Right forelimb (tissue), 1 donor: ENCODE measurements at regions not wholly inside any gene's neighbourhood (a gene's known extent, or its start where the extent isn't known, plus 50 kb on each side); places are given as distances from the start of the nearest gene placed in this dataset.

Experiments used
- DNase-seq: peaks from one replicate; pipeline ENCODE4 v3.0.0-alpha.2; 2018

DNA sequence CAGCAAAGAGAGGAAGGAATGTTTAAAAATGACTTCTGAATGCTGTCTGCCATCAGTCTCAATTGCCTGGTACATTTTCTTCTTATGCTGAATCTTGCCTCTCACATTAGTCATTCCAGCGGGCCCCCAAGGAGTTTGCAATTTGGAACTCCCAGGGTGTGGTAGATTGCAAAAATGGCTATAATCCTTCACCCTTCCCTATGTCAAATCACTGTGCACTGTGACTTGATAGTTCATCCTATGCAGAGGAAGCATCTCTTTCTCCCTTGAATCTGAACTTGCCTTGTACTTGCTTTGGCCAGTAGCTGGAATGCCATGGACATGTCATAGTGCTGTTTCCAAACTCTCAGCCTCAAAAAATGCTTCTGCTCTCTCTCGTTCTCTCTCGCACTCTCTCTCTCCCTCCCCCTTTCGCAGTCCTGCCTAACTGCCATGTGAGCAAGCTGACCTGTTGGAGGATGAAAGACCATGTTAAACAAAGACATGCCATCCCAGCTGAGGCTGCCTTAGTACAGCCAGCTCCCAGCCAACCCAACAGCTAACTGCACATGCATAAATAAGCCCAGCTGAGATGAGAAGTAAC, 284.0 kb upstream of the TLE4 start:
- DNase-seq: no peak

DNA sequence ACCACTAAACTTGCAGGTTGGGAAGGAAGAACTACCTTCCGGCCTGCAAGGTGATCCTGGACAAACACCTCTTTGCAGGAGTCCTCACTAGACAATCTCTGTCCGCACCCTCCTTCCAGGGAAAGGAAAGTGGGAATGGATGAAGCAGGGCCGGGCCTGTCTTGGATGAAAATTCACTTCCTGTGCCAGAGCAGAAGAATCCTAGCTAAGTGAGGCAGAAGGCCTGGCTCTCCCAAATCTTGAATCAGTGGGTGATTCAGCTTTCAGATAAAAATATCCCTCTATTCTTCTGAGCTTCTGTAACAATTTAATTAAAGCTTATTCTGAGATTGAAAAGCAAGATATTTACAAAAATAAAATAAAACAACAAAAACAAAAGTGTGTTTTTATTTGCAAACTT, 281.9 kb upstream of the TLE4 start:
- DNase-seq: no peak

DNA sequence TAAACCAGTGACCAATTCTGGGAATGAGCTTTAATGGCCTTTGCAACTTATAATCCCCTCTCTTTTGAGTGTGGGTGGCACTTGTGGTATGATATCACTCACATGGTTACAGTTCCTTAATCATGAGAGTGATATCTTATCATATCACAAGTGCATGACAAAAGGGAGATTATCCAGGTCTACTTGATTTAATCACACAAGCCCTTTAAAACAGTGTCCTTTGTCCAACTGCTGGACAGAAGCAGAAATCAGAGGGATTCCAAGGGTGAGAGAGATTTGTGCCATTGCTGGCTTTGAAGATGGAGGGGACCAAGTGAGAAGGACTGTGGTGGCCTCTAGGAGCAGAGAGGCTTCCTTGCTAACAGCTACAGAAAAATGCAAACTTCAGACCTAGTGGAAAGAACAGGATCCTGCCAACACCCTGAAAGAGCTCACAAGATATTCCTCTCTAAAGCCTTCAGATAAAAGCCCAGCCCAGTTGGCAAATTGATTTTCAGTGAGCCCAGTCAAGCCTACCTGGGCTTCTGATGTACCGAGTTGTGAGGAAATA, 279.0 kb upstream of the TLE4 start:
- DNase-seq: no peak

DNA sequence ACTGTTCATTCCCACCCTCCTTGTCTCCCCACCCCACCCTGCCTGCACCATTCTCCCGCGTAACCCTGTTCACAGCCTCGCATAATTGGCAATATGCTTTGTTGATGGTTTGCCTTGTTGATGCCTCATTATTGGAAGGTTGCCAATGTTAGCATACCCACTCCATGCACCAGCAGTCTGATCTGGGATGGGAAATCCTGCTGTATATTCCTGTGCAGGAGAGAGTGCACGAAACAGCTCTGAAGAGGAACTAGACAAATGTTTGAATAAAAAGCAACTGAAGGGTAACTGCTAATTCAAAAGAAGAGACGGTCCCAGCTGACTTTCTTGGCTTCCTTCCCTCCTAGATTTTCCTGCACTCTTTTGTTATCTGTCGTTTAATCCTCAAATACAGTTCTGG, 271.7 kb upstream of the TLE4 start:
- no peak for DNase-seq

DNA sequence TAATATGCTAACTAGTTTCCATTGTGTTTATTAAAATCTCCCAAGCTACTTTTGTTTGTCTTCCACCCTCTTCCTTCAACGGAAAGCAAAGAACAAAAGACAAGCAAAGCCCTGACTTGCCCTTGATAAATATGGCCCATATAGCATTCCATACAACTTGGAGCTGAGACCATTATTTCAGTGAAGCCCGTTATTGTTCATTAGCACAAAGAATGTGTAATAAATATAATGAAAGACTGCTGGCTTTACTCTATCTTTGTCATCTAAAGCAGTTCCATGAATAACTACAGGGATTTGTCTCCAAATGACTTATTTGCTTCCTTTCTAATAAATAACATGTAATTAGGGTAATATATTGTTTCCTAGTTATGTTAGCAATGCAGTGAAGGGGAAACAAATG, 270.7 kb upstream of the TLE4 start:
- DNase-seq: no peak

DNA sequence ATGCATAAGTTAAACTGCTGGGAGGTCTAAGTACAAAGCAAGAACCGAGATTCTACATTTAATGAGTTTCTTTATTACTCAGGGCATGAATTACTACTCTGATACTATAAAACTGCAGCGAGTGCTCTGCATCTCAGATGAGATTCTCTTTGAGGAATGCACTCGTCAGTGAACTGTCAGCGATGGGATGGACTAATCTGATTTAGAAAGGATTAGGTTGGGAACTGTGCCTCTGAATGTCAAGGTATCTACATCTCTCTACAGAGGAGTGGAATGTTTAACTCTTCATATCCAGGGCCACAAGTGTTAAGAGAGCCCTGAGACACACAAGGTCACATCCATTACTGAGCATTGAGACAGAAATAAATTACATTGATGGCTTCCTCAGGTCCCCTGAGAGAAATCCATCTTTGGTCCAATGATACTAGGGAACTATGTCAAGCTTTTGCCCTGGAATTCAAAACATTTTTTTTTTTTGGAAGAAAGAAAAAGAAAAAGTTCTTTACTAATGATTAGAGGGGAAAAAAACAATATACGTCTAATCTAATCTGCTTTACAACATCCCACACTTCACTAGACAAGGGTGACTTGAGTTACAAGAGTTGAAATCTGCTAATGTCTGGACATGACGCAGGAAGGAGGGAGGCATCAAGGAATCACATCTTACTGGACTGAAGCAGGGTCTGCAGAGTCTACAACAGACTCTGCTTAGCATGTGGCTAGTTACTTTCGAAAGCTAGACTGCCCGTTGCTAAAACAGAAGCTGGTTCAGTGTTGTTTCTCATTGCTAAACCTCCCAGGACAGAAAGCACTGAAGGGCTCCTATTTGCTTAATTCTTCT, 270.0 kb upstream of the TLE4 start:
- no peak for DNase-seq

DNA sequence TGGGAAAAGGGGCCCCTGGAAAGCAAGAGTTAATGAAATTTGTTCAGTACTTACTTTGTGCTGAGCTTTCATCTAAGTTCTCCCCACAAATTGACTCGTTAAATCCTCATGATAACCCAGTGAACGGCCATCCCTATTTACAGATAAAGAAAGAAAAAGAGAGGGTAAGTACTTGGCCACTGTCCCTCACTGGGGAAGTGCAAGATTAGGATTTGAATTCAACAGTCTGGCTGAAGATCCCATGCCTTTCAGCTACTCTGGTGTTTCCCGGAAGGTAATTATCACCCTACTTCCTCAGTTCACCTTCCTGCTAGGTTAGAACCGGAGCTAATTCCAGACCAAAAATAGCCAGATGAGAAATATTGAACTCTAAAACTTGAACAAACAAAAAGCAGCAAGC, 269.2 kb upstream of the TLE4 start:
- DNase-seq: no peak

DNA sequence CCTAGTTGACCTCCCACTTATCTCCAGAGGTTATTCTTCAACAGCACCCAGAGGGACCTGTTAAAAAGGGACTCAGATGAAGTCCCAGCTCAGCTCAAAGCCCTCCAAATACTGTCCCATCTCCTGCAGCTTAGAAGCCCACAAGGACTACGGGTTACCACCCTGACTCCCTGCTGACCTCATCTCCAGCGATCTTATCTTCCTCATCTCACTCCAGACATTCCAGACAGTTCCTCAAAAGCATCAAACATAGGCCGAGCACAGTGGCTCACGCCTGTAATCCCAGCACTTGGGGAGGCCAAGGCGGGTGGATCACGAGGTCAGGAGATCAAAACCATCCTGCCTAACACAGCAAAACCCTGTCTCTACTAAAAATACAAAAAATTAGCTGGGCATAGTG, 263.8 kb upstream of the TLE4 start:
- DNase-seq: no peak

DNA sequence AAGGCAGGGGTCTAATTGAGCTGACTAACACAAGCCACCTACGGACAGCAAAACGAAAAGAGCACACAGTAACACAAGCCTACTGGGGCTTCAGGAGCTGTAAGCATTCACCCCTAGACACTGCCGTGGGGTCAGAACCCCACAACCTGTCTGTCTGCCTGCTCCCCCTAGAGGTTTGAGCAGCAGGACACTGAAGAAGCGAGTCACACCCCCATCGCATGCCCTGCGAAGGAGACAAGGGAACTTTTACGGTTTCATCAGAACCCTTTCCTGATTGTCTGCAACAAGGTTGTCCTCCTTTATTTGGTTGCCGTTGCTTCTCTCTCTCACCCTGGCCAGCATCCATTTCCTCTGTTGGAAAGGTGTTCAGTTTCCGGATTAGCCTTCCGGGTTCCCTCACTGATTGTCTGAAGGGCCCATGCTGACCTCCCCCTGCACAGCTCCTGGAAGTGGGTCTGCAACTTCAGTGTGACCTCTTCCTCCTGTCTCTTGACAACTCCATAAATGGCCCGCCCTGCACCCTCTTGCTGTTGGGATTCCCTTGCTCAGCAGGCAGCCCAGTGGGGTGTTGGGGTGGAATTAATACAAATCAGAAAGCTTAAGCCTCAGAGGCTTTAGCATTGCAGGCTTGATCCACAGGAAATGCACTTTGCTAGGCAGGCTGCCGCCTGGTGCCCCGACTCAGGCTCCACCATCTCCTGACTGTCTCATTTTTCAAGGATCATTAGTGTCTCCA, 258.9 kb upstream of the TLE4 start:
- no peak for DNase-seq

DNA sequence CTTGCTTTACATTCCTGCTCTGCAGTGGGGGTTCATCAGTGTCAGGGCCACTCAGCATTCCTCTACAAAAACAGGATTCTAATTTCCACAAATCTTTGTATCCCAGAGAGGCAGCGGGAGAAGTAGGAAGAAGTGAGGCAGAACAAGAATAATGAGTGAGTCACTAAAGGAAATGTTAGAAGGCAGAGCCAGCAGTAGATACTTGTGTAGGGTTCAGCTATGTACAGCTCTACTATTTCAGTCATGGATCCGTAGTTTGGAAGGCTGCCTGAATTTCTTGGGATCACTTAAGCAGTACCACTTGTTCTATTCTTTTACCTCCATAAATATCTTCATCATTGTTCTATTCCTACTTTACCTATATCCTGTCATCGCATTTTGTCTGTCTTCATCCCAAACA, 246.3 kb upstream of the TLE4 start:
- no peak for DNase-seq

DNA sequence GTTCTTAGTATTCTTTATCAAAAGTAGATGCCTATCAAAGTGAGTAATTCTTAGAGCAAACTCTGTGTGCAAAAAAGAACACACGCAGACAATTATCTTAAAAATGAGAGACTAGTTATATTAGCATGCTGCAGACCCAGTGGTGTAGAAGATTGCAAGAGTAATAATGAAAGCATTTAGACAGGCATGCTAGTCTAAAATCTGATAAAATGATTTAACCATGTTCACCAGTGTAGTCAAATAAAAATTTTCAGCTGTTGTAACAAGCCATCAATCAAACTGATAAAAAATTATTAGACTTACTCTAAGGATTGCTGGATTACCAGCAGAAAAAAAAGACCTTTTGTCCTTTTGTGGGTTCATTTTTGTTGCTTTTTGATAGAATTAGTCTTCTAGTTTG, 241.9 kb upstream of the TLE4 start:
- DNase-seq: no peak

DNA sequence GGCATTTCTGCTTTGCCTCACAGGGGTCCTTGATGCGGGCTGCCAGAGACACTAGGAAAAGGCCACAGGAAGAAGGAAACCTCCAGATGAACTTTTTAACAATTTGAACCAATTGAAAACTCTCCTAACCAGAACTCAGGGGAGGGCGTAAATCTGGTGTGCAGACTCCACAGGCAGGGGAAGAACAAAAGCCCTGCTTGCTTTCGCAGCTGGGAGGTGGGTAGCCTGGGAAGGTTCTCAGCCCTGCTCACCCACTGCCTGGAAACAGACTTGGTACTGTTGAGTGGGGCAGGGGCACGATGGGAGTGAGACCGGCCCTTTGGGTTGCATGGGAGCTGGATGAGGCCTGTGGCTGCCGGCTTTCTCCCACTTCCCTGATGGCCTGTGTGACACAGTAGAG, 237.8 kb upstream of the TLE4 start:
- DNase-seq: no peak

DNA sequence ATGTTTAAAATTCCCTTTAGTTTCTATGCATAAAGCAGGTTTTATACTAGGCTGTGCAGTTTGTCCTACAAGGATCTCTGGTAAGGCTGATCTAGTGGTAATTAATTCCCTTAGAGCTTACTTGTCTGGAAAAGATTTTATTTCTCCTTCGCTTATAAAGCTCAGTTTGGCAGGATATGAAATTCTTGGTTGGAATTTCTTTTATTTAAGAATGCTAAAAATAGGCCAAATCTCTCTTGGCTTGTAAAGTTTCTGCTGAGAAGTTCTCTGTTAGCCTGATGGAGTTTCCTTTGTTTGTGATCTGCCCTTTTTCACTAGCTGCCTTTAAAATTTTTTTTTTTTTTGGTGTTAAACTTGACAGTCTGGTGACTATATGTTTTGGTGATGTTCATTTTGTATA, 237.1 kb upstream of the TLE4 start:
- no peak for DNase-seq

DNA sequence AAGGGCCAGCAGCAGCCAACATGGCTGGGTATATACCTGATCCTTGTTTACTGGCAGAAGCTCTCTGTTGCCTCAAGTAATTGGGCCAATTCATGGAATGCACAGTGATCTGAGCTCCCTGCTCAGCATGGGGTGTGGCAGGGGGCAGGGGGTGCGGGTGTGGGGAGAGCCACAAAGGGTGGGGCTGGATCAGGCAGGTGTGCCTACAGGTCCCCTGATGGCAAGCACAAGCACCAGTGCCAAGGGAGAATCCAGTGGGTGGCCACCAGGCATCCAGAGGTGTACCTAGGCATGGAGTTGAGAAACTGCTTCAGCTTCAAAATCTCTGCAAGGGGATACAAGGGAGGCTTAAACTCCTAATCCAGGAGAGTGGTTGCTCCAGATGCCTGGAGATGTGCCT, 235.8 kb upstream of the TLE4 start:
- no peak for DNase-seq

DNA sequence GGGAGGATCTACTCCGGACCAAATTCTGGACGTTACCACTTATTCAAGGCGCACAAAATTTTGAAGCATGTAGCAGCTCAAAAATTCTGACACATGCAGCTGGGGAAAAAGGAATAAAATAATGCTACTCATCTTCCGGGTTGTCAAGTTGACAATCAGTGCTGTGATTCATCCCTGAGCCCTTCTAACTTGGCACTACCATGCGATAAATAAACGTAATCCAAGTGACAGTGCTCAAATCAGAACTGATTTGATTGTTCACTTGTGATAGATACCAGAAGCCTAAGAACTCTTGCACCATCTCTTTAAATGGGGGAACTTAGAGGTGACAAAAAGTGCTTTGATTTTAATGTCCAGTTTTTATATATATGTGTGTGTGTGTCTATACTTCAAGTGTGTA, 230.2 kb upstream of the TLE4 start:
- DNase-seq: no peak

DNA sequence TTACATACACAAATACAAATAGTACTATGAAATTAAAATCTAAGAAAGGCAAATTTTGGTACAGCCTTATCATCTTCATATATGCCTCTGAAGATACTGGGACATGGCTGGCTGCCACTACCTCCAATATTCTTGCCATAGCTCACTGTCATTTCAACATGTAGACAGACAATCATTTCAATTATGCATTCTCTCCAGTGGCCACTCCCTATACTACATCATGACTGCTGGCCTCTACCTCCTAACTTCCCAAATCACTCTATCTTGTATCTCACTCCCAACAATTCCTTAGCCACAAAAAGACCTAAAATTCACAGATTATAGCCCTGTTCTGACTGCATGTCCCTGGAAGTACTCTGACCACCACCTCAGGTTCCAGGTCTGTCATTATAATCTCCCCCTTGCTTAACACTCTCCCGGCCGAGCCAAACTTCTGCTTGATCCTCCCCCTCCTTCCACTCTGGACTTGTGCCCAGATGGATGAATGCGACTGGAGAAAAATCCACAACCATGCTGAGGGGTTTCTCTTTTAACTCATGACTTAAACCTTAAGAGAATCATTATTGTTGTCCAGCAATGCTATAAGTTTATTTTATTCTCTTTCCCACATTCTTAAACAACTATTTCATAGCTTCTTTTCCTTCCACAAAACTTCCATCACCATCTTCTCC, 225.3 kb upstream of the TLE4 start:
- no peak for DNase-seq

DNA sequence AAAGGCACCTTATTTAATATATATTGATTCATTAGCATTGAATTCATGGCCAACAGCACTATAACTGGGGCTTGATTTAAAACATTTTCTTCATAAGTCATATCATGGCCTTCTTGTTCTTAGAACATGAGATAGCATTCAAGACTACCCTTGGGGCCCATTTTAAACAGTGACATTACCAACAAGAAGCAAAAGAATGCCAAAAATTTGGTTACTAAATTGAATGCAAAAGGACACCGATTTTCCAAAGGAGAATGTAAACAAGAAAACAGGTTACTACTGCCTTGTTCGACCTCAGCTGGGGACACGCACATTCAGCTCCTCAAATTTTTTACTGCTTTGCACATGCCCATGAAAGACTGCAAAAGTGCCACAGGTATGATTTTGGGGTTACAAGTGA, 219.4 kb upstream of the TLE4 start:
- no peak for DNase-seq

DNA sequence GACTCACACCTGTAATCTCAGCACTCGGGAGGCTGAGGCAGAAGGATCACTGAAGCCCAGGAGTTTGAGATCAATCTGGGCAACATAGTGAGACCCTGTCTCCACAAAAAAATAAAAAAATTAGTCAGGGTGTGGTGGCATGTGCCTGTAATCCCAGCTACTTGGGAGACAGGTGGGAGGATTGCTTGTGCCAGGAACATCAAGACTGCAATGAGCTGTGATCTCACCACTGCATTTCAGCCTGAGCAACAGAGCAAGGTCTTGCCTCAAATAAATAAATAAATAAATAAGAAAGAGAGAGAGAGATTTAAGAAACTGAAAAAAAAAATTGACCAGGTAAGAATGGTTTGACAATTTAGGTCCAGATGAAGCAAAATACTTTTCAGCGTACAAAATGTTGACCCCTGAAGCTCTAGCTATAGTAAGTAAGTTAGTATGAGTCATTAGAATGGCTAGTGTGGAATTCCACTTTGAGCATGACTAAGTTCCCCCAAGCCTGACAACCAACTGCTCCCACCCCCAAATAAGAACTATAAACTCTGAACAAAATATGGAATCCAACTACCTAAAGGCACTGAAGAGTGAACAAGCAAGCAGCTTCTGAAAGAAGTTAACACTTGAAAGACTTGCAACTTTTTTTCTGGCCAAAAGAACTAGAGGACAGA, 217.8 kb upstream of the TLE4 start:
- no peak for DNase-seq

DNA sequence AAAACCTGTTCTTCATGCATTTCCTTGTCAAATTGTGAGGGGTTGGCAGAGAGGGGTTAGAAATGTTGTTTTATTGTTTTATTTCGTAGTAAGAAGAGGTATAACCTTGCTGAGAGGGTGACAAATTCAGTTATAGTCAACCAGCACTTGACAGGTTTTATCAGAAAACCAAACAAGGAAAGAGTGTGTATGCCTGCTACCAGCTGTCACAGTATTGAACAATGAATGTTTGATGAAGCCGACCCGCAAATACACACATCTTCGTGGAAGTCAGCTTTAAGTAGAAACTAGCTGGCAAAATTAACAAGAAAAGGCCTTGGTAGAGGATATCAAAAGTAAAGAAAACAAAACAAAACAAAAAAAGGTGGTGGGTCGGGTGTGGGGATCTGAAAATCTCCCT, 214.6 kb upstream of the TLE4 start:
- no peak for DNase-seq

DNA sequence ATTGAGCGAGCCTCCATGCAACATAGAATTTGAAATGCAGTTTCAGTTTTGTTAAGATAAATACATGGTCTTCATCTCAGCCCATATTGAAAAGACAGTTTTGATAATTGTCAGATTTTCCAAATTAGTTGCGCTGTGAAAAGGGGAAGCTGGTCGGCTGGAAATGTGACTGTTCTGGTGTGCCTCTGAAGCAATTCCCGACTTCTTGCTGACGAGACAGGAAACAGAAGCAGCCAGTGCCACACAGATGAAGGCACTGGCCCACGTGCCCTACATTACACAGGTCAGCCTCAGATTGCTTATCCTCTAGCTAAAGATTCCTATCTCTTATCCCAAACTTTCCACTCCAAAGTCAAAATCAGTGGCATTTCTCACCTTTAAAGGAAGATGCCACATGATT, 214.1 kb upstream of the TLE4 start:
- no peak for DNase-seq

DNA sequence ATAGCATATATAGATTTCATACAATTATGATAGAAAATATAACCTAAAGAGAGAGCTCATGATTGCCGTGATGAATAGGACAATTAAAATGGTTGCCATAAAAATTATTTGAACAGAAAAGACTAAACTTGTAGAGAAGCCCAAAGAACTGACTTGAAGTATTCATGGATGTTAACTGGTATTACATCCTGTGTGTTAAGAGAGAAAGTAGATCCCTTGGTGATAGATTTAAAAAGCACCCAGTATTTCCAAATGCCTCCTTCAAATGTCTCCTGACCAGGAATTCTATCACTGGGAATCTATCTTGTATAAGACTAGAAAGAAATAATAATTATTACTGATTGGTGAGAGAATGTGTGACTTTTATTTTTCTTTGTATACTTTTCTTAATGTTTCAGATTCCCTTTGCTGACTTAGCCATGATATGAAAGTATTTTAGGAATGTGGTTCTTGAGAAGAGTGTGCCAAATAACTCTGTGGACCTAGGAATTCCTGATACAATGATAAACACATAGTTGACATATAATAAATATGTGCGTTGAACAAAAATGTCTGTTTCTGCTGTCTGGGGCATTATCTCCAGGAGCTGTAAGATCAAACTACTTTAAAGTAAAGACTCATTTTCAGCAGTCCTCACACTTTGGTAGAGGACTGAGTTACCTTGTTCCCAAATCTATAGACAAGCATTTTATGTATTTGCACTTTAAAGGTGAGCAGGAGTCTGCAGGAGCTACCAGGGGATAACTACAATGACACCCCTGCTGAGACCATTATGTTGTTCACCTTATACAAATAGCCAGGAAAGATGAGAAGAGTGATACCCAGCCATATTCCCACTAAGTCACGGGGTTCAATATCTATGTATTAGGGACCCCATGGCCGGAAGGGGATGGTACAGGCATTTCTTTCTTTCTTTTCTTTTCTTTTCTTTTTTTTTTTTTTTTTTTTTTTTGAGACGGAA, 211.1 kb upstream of the TLE4 start:
- DNase-seq: no peak
